OCI-LY3 (cell line): ENCODE measurements at regions not wholly inside any gene's neighbourhood (a gene's known extent, or its start where the extent isn't known, plus 50 kb on each side); places are given as distances from the start of the nearest gene placed in this dataset.

ENCODE experiments used
- H2AFZ ChIP-seq: fragments of 200-600, 300-600 bp; shearing (Covaris generic); 2 replicates; pipeline ENCODE4 v1.6.0; 2014; ENCODE audit warnings: antibody characterized with exemption, low read depth, low read length
- H3K27ac ChIP-seq: fragments of 200-600, 300-600 bp; sonication (generic); 2 replicates; pipeline ENCODE4 v1.5.1; 2014; ENCODE audit warnings: mild to moderate bottlenecking, low read length, moderate library complexity, mixed read lengths
- H3K27me3 ChIP-seq: fragments of 200-600, 300-600 bp; sonication (generic); 2 replicates; pipeline ENCODE4 v1.6.1; 2014; ENCODE audit warnings: low read depth, low read length, mixed read lengths
- H3K36me3 ChIP-seq: fragments of 200-600, 300-600 bp; sonication (generic); replicated peaks from 2 replicates; pipeline ENCODE3; 2014; ENCODE audit warnings: low read depth, low read length, mixed read lengths
- H3K4me1 ChIP-seq: fragments of 300-600, 200-600 bp; sonication (generic); 2 replicates; pipeline ENCODE4 v1.6.1; 2014; ENCODE audit warnings: low read length, mixed read lengths
- H3K4me2 ChIP-seq: fragments of 200-600, 300-600 bp; sonication (generic); 2 replicates; pipeline ENCODE4 v1.6.1; 2014; ENCODE audit warnings: low read length, mixed read lengths
- H3K4me3 ChIP-seq: fragments of 300-600, 200-600 bp; sonication (generic); 2 replicates; pipeline ENCODE4 v1.5.1; 2014; ENCODE audit warnings: antibody characterized with exemption, mild to moderate bottlenecking, low read length, moderate library complexity
- H3K79me2 ChIP-seq: fragments of 300-600, 200-600 bp; shearing (Covaris generic); 2 replicates; pipeline ENCODE4 v1.6.1; 2014; ENCODE audit warnings: mild to moderate bottlenecking, low read length, mixed read lengths
- H3K9ac ChIP-seq: fragments of 300-600, 200-600 bp; shearing (Covaris generic); 2 replicates; pipeline ENCODE4 v1.6.0; 2014; ENCODE audit warnings: mild to moderate bottlenecking, low read length, moderate library complexity
- H3K9me3 ChIP-seq: fragments of 200-600, 300-600 bp; shearing (Covaris generic); 2 replicates; pipeline ENCODE4 v1.6.1; 2014; ENCODE audit warnings: low read length, mixed read lengths; ENCODE audit not compliant: insufficient read depth
- H4K20me1 ChIP-seq: fragments of 200-600, 300-600 bp; sonication (generic); 2 replicates; pipeline ENCODE4 v1.6.1; 2016; ENCODE audit warnings: low read length, mixed read lengths; ENCODE audit not compliant: insufficient read depth
- CTCF ChIP-seq: fragments of 200-600, 300-600 bp; sonication (generic); IDR thresholded peaks from 2 replicates; pipeline ENCODE4 v1.5.1; 2014; ENCODE audit warnings: antibody characterized with exemption, low read length, low read depth
- EZH2phosphoT487 ChIP-seq: fragments of 200-600 bp; shearing (Covaris generic); IDR thresholded peaks from 2 replicates; pipeline ENCODE4 v1.6.1; 2018; ENCODE audit warnings: antibody characterized with exemption, mixed run types, low read depth

- no peaks in the 10 kb centered on the region for H3K79me2 ChIP-seq
- no peak overlapping the region for H3K9ac ChIP-seq
- H3K36me3 ChIP-seq, result no peaks in the 10 kb centered on the region
- H4K20me1 ChIP-seq, result no peaks in the 10 kb centered on the region
- H3K27ac ChIP-seq, result no peak overlapping the region
- TF ChIP-seq EZH2phosphoT487, result no peak
- no peak for TF ChIP-seq CTCF
- no peaks in the 10 kb centered on the region for H3K9me3 ChIP-seq
- no peak overlapping the region for H3K4me2 ChIP-seq
- H2AFZ ChIP-seq, result no peak overlapping the region
- H3K4me1 ChIP-seq, result peaks cover 6% of the 10 kb centered on the region
- peaks cover 18% of the 10 kb centered on the region for H3K27me3 ChIP-seq
- H3K4me3 ChIP-seq, result no peak overlapping the region
Observed at GRCh38 chr5:73265641-73266040, 92.6 kb downstream of the TMEM174 start.

GRCh38 chr5:73264631-73265030 is 91.6 kb downstream of the TMEM174 start:
- Histone ChIP-seq H3K27ac (no peak overlapping the region), H3K4me3 (no peak overlapping the region), H3K36me3 (no peaks in the 10 kb centered on the region), H3K9ac (no peak overlapping the region), H2AFZ (no peak overlapping the region), H3K4me1 (peaks cover 6% of the 10 kb centered on the region), H3K4me2 (no peak overlapping the region), H4K20me1 (no peaks in the 10 kb centered on the region), H3K79me2 (no peaks in the 10 kb centered on the region), H3K27me3 (peaks cover 18% of the 10 kb centered on the region), H3K9me3 (no peaks in the 10 kb centered on the region)
- TF ChIP-seq CTCF (no peak), EZH2phosphoT487 (no peak)

GRCh38 chr5:73263001-73263710 is 90.2 kb downstream of the TMEM174 start:
- Histone ChIP-seq H3K4me1 (peaks cover 6% of the 10 kb centered on the region), H3K79me2 (no peaks in the 10 kb centered on the region), H3K27me3 (peaks cover 18% of the 10 kb centered on the region), H3K27ac (no peak overlapping the region), H3K9me3 (no peaks in the 10 kb centered on the region), H2AFZ (no peak overlapping the region), H3K36me3 (no peaks in the 10 kb centered on the region), H4K20me1 (no peaks in the 10 kb centered on the region), H3K9ac (no peak overlapping the region), H3K4me3 (no peak overlapping the region), H3K4me2 (no peak overlapping the region)
- TF ChIP-seq CTCF, result no peak
- TF ChIP-seq EZH2phosphoT487, result no peak

GRCh38 chr5:73256862-73257261 is 83.9 kb downstream of the TMEM174 start:
- no peak overlapping the region for H2AFZ ChIP-seq
- peaks cover 9% of the 10 kb centered on the region for H3K27me3 ChIP-seq
- H3K4me3 ChIP-seq, result no peak overlapping the region
- H3K27ac ChIP-seq, result no peak overlapping the region
- no peaks in the 10 kb centered on the region for H3K4me1 ChIP-seq
- no peaks in the 10 kb centered on the region for H3K36me3 ChIP-seq
- TF ChIP-seq CTCF (no peak), EZH2phosphoT487 (no peak)
- H3K4me2 ChIP-seq, result no peak overlapping the region
- no peaks in the 10 kb centered on the region for H4K20me1 ChIP-seq
- H3K79me2 ChIP-seq, result no peaks in the 10 kb centered on the region
- no peaks in the 10 kb centered on the region for H3K9me3 ChIP-seq
- no peak overlapping the region for H3K9ac ChIP-seq
